Renal pelvis (tissue), 1 donor: ENCODE measurements at regions not wholly inside any gene's neighbourhood (a gene's known extent, or its start where the extent isn't known, plus 50 kb on each side); places are given as distances from the start of the nearest gene placed in this dataset.
A peak's percentile ranks its signal among the peaks of the same experiment; 100 is the strongest.

Source experiments
- DNase-seq: peaks from one replicate; pipeline ENCODE4 v3.0.0-alpha.2; 2013

- no peak for DNase-seq
These were observed 735.0 kb downstream of the TMEM182 start for GRCh38 chr2:103496850-103497249.

DNA sequence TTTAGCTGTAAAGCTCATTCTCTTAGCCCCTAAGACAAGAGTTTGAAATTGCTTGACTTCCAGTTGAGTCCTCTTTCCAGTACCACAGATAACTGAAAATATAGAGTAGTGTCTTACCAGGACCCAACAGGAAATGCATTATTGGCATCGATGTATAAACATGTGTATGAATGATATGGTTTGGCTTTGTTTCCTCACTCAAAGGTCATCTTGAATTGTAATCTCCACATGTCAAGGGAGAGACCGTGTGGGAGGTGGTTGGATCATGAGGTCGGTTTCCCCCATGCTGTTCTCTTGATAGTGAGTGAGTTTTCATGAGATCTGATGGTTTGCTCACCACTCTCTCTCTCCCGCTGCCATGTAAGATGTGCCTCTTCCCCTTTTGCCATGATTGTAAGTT lies 745.0 kb downstream of the TMEM182 start:
- DNase-seq, result no peak

DNA sequence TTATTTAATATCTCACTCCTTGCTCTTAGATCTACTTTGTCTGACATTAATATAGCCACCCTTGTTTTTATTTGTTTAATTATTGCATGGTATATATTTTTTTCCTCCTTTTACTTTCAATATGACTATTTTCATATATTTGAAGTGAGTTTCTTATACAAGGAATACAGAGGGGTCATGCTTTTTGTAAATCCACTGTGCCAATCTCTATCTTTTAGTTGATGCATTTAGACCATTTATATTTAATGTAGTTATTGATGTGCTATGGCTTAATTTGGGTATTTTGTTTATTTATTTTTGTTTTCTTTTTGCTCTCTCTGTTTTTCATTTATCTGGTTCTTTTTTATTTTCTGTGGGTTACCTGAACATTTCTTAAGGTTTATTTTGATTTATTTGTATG lies 750.6 kb downstream of the TMEM182 start:
- no peak for DNase-seq

DNA sequence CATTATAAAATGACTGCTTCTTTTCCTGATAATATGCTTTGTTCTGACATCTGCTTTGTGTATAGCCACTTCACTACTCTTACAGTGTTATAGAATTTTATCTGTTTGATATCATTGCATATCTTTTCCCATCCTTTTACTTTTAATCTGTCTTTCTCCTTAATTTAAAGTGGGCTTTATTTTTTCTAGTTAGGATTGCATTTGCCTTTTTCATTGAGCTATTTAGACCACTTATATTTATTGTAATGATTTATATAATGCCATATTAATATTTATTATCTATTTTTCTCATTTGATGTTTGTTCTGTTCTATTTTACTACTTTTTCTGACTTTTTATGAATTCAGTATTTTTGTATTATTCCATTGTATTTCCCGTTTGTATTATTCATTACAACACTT lies 758.7 kb downstream of the TMEM182 start:
- DNase-seq, result no peak

GRCh38 chr2:103525756-103526155 lies 763.9 kb downstream of the TMEM182 start:
- DNase-seq, result no peak

DNA sequence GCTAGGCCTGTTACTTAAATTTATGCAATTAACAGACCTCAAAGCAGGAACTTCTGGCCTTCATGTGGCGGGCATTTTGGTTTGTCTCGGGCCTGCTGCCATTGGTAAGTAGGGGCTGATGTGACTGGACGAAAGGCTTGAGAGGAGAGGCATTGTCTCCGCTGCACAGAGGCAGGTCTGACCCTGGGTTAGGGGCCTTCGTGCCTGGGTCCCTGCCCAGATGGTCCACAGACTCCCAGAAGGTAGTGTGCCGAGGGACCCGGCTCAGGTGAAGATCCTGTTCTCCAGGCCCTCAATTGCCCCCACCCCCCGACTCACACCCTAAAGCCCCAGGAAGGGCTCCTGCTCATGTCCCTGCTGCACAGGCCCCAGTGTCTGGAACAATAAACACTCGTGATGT lies 764.9 kb downstream of the TMEM182 start:
- no peak for DNase-seq

GRCh38 chr2:103527278-103527677 lies 765.4 kb downstream of the TMEM182 start:
- DNase-seq, result no peak

DNA sequence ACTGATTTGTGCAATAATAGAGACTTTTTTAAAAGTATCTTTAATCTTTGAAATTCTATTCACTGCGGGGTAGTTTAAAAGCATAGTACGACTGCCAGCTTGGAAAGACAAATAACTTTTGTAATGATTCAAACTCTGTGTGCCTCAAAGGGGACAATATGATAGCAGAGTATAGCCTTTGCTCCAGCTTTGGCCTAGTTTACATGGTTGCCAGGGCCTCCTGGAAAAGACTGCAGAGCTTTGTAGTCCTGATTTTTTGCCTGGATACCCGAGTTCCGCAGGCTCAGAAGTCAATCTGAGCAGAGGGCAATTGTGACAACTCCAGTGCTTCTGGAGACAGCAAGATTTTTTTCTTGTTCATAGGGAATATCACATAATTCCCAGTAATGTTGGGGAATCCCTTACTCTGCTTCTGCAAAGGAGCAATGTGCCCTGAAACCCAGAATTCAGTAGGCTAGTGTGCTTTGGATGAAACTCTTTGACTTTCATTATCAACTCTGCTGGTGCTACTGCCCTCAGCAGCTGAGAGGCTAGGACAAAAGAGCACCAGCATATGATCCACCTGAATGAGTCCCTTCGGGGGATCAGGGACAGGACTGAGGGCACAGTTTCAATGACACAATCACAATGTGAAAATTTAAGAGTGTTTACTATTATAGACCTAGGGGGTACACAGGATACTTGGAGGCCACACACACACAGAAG lies 768.1 kb downstream of the TMEM182 start:
- DNase-seq, result no peak

- DNase-seq, result no peak
These were observed 790.9 kb downstream of the TMEM182 start for GRCh38 chr2:103552775-103553174.

DNA sequence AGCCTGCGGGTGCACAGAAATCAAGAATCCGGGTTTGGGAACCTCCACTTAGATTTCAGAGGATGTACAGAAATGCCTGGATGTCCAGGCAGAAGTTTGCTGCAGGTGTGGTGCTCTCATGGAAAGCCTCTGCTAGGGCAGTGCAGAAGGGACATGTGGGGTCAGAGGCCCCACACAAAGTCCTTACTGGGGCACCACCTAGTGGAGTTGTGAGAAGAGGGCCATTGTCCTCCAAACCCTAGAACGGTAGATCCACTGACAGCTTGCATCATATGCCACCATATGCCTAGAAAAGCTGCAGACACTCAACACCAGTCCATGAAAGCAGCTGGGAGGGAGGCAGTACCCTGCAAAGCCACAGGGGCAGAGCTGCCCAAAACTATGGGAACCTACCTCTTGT lies 833.0 kb downstream of the TMEM182 start:
- no peak for DNase-seq

- DNase-seq, result no peak
These were observed 843.4 kb downstream of the TMEM182 start for GRCh38 chr2:103605071-103605780.

DNA sequence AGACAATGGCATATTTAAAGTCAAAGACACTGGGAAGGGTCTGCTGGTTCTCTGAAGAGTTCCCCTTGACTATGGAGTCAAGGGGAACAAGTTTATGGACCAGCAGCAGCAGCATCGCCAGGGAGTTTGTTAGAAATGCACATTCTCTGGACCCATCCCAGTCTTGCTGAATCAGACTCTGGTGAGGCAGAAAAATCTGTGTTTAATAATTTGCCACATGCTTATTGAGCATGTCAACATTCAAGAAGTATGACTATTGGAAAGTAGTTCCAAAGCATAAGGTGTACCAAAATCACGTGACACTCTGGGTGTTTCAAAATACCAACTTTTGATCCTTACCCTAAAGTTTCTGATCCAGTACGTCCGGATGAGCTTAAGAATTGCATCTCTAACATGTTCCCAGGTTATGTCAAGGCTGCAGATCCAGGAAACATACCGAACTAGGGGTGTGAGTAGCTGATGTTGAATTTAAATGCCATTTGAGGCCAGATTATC lies 853.8 kb downstream of the TMEM182 start:
- no peak for DNase-seq

- no peak for DNase-seq
These were observed 855.1 kb downstream of the TMEM182 start for GRCh38 chr2:103616891-103617290.

- DNase-seq, result no peak
These were observed 856.3 kb downstream of the TMEM182 start for GRCh38 chr2:103618112-103618511.

- no peak for DNase-seq
These were observed 865.5 kb downstream of the TMEM182 start for GRCh38 chr2:103627301-103627700.

GRCh38 chr2:103638978-103639377 lies 877.1 kb downstream of the TMEM182 start:
- DNase-seq, result no peak

- DNase-seq, result peak; percentile 16
These were observed 894.7 kb downstream of the TMEM182 start for GRCh38 chr2:103656558-103656957.

DNA sequence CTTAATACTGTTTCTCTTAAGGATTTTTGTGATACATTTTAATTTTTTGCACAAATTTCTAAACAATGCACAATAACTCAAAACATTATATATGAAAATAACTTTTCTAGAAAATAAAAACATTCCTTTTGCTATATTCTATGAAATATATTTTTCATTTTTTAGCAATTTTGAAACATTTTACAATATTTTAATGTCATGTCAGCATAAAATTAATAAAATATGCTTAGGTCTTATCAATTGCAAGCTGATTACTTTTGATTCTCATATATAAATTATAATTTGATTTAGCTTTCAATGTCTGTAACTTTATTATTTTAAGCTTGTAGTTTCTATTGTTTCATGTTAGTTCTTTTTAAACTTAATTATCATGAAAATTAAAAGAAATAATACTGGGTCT lies 898.7 kb downstream of the TMEM182 start:
- no peak for DNase-seq

DNA sequence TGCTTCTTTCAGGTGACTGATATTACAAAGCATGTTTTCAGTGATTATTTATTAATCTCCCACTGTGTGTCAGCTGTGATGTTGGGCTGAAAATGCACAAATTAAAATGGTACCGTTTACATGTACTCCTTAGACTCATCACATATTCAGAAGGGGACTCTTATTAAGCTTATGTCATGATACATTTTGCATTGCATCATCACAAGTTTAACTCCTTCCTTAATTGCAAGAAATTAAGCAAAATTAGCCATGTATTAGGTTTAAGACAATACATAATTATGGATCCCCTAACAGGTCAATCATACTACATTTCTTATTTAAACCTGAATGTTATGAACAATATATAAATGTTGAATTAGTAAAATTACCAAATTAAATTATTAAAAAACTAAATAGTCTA lies 899.1 kb downstream of the TMEM182 start:
- DNase-seq, result no peak

- DNase-seq, result no peak
These were observed 902.9 kb downstream of the TMEM182 start for GRCh38 chr2:103664690-103665089.

GRCh38 chr2:103667335-103667884 lies 905.6 kb downstream of the TMEM182 start:
- DNase-seq, result no peak

GRCh38 chr2:103669531-103669930 lies 907.7 kb downstream of the TMEM182 start:
- no peak for DNase-seq
